Left cardiac atrium (tissue), 4 donors: ENCODE measurements at regions not wholly inside any gene's neighbourhood (a gene's known extent, or its start where the extent isn't known, plus 50 kb on each side); places are given as distances from the start of the nearest gene placed in this dataset.
"Not testable (repeated sequence)": the region's sequence is repeated elsewhere in the genome, so short reads cannot be mapped to it uniquely, and the experiment has no call there.

Source experiments
- ATAC-seq, 2 donors: fragments of 200-7000 bp; cut with Tn5 transposase; one replicate each; pipeline ENCODE4 v1.9.1; 2020; ENCODE audit warnings: mild to moderate bottlenecking in 2 of 2, moderate library complexity in 2 of 2
- DNase-seq: peaks from one replicate; pipeline ENCODE4 v3.0.0-alpha.2; 2020
- intact Hi-C, 2 donors: fragments of 100-400 bp; cut with DNase I; formaldehyde crosslinking; loops; one replicate each; pipeline versions ENCODE4 v1.14.1 to v1.15.1; 2022 to 2023
- donor health status: DM: no; HTN: yes; CAD: no.
- donor health status: DM: no; HTN: yes; CAD: no; lungs with severe emphysema.
- donor health status: DM: yes; HTN: yes; CAD: no.
- donor health status: Dilated cardiomyopathy.

DNA sequence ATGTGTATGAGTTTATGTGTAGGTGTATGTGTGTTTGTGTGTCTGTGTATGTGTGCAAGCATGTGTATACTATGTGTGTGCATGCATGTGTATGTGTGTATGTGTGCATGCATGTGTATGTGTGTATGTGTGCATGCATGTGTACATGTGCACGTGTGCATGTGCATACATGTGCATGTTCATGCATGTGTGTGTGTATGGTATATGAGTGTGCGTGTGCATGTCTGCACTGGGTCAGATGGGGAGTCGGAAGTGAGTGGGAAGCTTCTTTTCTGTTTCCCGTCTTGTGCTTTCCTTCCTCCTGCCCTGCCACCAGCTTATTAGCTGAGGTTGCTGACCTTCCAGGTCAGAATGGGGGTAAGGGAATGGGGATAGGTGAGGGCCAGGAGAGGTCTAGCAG, 174.7 kb downstream of the MAP2K4 start:
- no peak for ATAC-seq
- intact Hi-C loops: no loop called here
- no peak for DNase-seq

DNA sequence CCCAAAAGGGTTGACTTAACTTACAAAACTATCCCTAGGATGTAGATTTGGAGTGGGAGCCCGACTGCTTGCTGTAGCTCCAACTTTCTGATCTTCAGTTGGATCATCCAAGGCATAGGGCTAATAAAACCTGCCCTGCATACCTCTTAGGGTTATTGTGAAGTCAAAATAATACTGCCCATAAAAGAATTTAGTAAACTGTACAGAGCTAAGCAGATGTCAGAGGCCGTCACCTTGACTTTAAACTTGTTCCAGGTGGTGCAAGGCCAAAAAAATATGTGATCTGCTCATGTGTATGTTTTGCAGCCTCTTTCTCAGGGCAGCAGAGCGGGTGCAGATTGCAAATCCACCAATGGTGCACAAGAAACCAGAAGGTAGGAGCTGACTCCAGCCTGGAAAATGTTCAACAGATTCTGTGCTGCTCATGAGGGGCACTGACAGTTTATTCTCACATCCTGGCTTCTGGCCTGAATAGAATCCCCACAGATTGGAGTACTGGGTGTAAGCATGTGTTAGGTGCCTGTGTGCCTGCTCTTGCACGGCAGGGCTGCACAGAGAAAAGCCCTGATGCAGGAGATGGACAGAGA, 180.7 kb downstream of the MAP2K4 start:
- intact Hi-C loops: no loop called here
- ATAC-seq (no peak), DNase-seq (no peak)

DNA sequence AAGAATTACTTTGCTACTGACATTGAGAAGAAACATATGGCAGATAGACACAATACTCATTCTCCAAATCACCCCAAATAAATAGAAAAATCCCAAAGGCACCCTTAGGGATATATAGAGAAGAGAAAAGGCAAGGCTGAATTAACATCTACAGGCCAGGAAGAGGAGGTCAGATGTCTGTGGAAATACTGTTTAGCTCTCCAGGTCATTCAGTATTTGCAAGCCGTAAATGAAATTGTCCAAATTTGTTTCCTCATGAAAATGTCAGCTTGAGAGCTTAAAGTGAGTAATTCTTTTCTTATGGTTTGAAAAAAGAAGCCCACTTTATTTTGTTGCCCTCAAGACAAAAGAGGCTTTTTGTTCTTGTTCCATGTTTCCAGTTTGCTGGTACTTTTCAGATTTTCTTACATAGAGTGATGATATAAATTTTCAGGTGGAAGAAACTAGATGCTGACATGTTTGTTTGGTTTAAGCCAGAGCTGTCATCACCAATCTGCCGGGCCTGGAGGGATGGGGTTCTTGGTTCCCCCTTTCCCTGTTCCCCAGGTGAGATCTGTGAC, 189.0 kb downstream of the MAP2K4 start:
- no peak for DNase-seq
- no peak for ATAC-seq
- intact Hi-C loops: no loop called here

DNA sequence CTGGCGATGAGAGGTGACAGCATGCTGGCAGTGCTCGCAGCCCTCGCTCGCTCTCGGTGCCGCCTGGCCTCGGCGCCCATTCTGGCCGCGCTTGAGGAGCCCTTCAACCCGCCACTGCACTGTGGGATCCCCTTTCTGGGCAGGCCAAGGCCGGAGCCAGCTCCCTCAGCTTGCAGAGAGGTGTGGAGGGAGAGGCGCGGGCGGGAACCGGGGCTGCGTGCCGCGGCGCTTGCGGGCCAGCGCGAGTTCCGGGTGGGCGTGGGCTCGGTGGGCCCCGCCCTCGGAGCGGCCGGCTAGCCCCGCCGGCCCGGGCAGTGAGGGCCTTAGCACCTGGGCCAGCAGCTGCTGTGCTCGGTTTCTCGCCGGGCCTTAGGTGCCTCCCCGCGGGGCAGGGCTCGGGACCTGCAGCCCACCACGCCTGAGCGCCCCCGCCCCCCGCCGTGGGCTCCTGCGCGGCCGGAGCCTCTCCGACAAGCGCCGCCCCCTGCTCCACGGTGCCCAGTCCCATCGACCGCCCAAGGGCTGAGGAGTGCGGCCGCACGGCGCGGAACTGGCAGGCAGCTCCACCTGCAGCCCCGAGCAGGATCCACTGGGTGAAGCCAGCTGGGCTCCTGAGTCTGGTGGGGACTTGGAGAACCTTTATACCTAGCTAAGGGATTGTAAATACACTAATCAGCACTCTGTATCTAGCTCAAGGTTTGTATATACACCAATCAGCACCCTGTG, 200.2 kb downstream of the MAP2K4 start:
- ATAC-seq, DNase-seq, intact Hi-C loops: not testable (repeated sequence)

DNA sequence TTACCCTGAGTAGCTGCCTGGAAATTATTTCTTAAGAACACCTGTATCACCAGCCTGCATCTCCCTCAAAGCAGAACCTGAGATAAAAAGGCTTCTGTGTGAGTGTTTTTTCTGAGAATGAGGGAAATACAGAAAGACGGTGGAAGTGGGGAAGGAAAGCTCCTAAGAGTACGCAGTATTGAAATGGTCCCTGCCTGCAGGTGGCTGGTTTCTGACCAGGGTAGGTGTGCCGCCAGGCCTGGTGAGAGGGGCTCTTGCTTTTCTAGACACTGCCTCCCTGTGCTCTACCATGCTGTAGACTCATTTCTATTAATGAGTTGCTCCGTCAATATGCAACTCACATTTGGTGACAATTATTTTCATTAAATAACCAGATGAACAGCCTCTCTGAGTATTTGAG, 201.7 kb downstream of the MAP2K4 start:
- intact Hi-C loops: no loop called here
- DNase-seq (no peak), ATAC-seq (no peak)

DNA sequence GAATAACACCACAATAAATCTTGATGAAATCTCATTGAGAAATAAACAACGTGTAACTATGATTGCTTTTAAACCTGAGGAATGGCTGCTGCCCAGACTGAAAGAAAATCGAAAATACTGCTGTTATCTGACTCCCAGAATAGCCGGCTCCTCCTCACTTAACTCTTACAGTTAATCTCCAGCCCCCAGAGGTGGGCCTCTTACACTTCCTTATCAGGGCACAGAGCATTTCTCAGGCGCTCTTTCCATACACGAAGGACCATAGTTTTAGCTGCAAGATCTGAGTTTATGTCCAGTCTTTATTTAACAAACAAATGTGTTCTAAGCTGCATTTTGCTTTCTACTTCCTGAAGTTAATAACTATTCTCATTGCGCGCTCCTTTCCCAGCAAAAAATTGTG, 206.9 kb downstream of the MAP2K4 start:
- DNase-seq (no peak), ATAC-seq (peak in 1 of 2 donors; percentile 68)
- intact Hi-C loops: no loop called here

DNA sequence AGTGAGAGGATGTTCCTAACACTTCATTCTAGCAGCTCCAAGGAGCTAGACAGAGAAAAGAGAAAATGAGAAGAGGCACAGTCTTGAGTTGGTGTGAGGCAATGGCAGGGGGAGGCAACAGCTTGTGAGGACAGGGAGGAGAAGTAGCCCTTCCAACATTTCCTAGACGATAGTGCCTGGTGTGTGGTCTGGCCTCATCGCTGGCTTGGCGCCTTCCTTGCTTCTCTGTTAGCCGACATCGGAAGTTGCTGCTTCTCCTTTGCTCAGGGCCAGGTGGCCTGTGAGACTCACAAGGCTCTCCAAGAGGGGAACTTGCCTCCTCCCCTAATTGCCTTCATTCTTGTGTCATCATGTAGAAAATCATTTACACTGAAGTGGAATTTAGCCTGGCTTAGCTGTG, 208.7 kb downstream of the MAP2K4 start:
- intact Hi-C loops: no loop called here
- ATAC-seq (peak in 1 of 2 donors; percentile 56), DNase-seq (no peak)

DNA sequence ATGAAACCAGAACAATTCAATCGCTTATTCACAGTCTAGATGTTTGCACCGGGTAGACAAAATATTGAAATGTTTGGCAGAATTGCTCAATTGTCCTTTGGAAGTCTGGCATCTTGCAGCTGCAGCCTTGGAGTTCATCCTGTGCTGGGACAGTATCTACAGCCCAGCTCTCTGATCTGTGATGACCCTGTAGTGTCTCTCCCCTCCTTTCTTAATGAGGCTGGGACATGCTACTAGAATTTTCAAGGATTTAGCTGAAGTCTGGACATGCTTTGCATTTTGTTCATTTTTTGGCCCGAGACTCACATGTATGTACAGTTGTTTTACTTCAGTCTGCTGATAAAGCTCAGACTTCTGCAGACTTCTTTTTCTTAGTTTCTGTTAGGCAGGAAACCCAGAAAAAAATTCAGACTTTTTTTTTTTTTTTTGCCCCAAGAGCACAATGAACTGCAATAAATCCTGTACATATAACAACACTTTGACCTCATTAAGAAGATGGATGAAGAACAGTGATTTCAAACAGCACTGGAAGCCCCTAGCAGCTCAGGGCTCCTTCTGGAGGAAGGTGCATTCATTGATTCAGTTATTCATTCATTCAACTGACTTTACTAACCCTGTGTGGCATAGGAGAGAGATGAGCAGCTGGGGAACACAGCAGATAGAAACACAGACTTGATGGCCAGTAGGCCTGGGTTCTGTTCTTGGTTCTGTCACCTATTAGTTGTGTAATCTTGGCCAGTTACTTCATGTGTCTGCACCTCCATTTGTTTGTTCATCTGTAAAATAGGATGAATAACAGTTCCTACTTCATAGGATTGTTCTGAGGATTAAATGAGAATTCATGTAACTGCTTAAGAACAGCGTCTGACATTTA, 210.0 kb downstream of the MAP2K4 start:
- intact Hi-C loops: no loop called here
- ATAC-seq (peak; percentile 49 to 56), DNase-seq (no peak)

DNA sequence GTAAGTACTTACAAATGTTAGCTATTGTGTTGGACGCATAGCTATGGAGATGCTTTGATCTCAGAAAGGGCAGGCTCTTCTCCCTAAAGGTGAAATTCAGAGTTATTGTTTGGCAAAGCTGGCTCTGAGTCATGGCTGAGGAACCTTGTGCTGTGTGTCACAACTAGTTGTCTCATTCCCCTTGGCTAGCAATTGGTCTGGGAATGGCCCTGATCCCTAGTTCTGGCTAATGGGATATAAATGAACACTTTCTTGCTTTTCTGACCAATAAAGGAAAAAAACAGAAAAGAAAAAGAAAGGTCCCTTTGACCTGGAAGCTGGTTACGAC, 210.6 kb downstream of the MAP2K4 start:
- DNase-seq (no peak), ATAC-seq (peak in 1 of 2 donors; percentile 69)
- intact Hi-C loops: no loop called here

DNA sequence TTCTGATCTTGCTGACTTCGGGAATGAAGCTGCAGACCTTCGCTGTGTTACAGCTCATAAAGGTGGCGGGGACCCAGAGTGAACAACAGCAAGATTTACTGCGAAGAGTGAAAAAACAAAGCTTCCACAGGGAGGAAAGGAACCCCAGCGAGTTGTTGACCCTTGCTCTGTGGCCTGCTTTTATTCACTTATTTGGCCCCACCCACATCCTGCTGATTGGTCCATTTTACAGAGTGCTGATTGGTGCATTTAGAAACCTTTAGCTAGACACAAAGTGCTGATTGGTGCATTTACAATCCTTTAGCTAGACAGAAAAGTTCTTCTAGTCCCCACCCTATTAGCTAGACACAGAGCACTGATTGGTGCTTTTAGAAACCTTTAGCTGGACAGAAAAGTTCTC, 218.3 kb downstream of the MAP2K4 start:
- DNase-seq, ATAC-seq, intact Hi-C loops: not testable (repeated sequence)

DNA sequence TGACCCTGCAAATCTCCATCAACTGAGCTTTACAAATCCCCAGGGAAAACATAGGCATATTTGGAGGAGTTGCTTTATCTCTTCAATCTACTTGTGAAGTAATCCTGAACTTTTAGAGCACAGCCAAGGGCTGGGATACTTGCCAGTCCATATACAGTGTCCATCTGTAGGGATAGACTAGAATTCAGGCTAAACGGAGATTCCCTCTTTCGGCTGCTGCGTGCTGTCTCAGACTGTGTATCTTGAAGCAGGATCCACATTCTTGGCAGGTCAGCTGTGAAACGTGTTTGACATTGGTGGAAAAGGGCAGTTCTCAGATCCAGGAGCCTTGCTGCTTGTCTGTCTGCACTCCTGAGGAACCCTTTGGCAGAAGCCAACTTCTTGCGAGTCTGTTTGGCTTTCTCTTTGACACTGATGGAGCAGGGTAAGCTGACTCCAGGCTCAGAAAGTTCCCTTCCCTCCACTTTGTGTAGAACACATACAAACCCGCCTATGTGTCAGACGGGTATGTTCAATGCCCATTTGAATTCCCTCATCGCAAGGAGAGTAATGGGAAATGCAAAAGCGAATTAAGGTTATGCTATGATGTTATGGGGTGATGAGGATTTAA, 221.8 kb downstream of the MAP2K4 start:
- no peak for DNase-seq
- intact Hi-C loops: no loop called here
- ATAC-seq: no peak

DNA sequence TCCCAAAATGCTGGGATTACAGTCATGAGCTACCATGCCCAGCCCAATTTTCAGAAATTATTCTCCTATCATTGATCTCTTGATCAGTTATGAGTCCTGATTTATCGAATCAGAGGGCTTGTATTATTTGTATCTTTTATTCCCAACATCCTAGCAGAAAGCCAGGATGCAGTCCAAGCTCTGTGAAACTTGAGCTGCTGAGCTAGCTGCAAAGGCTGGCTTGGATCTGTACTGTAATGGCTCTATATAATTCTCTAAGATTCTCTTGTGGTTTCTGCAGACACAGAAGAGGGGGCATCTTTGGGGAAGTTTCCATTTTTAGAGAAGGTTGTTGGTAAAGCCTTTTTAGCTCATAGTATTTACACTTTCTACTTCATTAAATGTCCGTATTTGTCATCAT, 227.1 kb downstream of the MAP2K4 start:
- DNase-seq (no peak), ATAC-seq (no peak)
- intact Hi-C loops: no loop called here

DNA sequence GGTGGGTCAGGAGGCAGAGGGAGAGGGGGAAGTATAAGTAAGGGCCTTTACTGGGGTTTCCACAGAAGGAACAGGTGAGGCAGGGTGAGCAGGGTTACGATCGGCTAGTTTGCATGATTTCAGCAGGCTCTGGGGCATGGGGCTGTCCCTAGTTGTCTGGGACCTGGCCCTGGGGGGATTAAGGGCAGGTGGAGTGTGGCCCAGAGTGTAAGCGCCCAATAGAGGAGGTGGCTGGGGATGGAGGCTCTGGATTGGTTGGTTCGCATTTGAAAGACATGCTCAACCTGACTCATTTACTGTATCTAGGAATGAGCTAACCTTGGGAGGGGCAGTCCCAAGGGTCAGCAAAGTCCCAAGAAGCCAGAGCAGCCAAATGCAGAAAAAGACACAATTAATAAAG, 230.3 kb downstream of the MAP2K4 start:
- DNase-seq (no peak), ATAC-seq (no peak)
- intact Hi-C loops: loop anchor here (5.0 to 10.0 kb wide), 3 partner anchors 294 to 754 kb away; partner anchors contain the start of gene MYOCD (in 1 of the 2)

DNA sequence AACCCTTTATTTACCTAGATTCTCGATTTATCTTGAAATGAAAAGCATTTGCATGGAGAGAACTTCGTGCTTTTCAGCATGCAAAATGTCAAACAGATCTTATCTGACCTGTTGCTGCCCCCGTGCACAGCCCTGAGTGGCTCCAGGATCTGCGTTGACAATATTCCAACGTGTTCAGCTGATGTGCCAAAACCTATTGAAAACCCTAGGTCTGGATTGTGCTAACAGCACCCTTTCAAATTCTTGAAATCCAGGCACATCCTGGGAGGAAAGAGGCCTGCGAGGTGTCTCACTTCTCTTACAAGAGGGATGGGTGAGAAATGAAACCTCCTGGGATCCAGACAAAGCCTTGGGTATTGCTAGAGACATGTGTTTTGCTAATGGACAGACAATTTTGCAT, 231.8 kb downstream of the MAP2K4 start:
- ATAC-seq (peak; percentile 65 to 77), DNase-seq (no peak)
- intact Hi-C loops: loop anchor here (5.0 to 10.0 kb wide), 3 partner anchors 292 to 752 kb away; partner anchors contain the start of gene MYOCD (in 1 of the 2)

DNA sequence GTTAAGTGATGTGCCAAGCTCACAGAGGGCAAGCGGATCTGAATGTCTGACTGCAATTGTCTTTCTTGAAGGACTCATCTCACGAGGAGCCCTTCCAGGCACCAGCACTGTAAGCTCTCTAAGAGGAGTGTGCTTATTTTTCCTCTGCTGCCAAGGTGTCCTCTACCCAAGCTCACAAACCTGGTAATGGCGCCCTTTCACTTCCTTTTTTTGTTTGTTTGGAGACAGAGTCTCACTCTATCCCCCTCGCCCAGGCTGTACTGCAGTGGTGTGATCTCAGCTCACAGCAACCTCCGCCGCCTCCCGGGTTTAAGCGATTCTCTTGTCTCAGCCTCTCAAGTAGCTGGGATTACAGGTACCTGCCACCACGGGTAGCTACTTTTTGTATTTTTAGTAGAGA, 233.8 kb downstream of the MAP2K4 start:
- no peak for DNase-seq
- no peak for ATAC-seq
- intact Hi-C loops: loop anchor here (5.0 to 10.0 kb wide), 3 partner anchors 290 to 750 kb away; partner anchors contain the start of gene MYOCD (in 1 of the 2)

DNA sequence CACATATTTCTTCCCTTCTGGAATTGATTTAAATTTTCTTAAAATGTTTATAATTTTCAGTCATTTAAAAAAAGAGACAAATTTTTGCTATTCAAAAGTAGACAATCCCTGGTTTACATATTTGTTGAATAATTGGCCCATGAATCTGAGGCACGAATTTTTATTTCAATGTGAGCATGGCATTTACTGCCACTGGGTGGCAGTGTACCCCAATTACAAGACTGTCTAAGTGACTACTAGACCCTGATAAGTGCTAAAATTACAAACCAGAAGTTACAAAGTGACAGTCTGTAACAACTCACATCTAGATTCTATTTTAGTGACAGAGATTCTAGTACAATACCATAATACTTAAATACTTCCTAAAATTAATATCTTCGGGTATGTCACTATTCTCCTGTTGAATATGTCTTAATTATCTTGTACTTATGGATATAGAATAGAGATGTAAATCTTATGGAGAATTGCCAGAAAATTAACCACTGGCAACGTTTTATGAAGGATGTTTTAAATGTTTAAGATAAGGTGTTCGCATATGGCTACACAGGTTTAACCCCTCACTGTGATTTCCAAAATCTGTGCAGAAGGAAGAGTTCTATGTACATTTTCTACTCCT, 235.8 kb downstream of the MAP2K4 start:
- intact Hi-C loops: loop anchor here (2.0 to 10.0 kb wide), 4 partner anchors 288 to 748 kb away; no protein-coding TSS in a partner anchor
- DNase-seq (peak; percentile 28), ATAC-seq (peak; percentile 72 to 74)

DNA sequence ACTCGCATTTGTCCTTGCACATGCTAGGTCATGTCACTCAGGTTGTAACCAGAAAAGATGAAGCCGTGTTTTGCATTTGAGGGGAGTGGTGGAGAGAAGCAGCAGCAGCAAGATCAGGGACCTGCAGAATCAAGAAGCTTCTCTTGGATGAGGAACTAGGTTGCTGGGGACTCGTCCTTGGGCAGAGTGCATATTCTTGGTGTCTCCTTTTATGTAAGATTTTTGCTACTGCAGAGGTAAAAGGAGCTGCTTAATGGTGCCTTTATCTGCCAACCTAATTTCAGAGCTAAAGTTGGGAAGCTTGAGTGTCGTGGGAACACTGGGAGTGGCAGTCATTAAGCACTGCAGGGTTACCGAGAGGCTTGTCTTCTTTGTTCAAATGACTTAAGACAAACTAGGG, 236.5 kb downstream of the MAP2K4 start:
- DNase-seq (no peak), ATAC-seq (no peak)
- intact Hi-C loops: loop anchor here (2.0 to 10.0 kb wide), 4 partner anchors 288 to 748 kb away; no protein-coding TSS in a partner anchor

DNA sequence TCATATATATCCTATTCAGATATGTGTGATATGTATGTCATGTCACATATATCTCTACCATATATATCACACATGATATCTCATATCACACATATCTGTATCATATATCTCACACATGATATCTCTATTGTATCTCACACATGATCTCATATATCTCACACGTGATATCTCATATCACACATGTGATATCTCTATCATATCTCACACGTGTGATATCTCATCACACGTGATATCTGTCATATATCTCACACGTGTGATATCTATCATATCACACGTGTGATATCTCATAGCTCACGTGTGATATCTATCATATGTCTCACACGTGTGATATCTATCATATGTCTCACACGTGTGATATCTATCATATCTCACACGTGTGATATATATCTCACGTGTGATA, 240.7 kb downstream of the MAP2K4 start:
- ATAC-seq (no peak), DNase-seq (no peak)
- intact Hi-C loops: no loop called here

DNA sequence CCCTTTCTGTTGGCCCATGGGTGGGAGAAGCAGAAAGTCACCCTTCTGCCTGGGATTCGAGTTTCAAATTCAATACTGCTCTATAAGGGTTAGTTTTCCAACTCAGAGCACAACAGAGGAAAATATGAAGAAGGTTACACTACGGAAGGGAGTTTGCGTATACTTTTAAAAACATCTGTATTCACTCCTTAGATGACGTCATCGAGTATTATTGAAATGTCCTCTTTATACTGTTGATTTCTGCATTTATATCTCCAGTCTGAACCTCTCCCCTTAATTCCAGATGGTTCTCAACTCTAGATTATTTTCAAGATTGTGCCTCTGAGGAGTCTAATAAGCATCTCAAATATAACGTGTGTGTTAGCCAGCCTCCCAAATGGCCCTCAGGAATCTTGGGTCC, 249.1 kb downstream of the MAP2K4 start:
- DNase-seq: no peak
- no peak for ATAC-seq
- intact Hi-C loops: no loop called here
